GM18511 (cell line): ENCODE measurements at regions not wholly inside any gene's neighbourhood (a gene's known extent, or its start where the extent isn't known, plus 50 kb on each side); places are given as distances from the start of the nearest gene placed in this dataset.

Experiments
- ATAC-seq: cut with Tn5 transposase; IDR thresholded peaks from one replicate; pipeline ENCODE4 v1.9.1; 2021; ENCODE audit warnings: mild to moderate bottlenecking, moderate library complexity; ENCODE audit not compliant: unreplicated experiment

DNA sequence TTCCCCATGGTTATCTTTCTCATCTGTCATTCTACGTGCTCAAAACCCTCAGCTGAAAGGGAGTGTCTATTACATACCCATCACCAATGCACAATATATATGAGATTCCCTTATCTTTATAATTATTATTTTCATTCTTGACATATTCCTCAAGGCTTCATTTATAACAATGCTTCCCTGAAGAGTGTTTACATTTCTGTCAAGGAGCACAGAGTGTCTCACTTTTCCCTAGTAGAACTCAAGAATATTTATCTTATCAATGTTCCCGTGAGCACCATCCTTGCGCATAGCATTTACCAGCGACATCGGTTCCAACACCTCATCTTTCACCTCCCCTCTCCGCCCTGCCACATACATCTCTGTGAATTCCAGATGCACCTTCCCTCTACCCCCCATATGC is 250.6 kb downstream of the PLA2G4A start:
- no peak for ATAC-seq

DNA sequence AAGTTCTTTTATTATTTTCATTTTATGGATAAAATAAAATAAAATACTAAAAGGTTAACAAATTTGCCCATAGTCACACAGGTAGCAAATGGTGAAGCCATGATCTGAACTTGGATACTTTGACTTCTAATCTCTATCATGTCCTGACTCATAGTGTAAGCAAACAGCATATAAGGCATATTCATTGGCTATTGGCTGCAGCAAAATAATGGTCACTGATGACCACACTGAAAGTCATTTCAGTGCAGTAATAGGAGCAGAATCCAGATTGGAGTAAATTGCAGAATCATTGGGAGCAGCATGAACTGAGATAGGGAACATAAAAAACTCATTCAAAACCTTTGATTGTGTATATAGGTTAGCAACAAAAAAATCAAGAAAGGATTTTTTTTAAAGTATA is 262.9 kb downstream of the PLA2G4A start:
- no peak for ATAC-seq

- no peak for ATAC-seq
Measured at GRCh38 chr1:187092104-187092503, 263.4 kb downstream of the PLA2G4A start.

DNA sequence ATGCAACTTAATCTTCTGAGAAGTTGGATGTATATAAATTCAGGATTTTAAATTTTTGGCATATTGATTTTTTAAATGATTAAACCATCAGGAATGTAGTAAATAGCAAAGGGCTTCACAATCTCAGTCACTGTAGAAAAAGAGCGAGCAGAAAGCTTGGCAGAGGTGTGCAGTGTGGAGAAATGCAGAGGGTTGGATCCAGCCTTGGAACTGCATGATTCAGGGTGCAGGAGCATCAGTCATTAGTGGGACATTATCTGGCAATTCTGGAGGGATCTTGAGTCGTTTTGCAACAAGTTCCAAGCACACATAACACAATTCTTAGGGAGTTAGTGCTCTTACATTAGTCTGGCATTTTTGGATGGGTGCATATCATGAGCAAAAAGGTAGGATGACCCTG is 267.9 kb downstream of the PLA2G4A start:
- ATAC-seq: no peak

DNA sequence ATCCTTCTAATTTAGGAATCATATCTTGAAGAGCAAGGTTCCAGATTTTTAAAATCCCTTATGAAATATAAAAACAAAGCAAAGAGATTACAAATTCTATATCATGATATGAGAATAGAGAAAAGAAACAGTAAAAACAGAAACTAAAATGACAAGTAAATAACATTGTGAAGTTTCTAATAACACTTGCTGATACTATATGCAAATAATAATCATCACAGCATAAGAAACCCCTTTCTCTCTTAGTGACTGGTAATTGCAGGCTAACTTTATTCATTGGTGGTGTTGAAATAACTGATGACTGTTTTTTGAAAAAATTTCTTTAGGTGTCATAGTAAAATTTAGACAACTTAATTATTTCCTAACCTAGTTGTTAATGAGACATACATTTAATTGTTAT is 281.6 kb downstream of the PLA2G4A start:
- ATAC-seq: no peak

DNA sequence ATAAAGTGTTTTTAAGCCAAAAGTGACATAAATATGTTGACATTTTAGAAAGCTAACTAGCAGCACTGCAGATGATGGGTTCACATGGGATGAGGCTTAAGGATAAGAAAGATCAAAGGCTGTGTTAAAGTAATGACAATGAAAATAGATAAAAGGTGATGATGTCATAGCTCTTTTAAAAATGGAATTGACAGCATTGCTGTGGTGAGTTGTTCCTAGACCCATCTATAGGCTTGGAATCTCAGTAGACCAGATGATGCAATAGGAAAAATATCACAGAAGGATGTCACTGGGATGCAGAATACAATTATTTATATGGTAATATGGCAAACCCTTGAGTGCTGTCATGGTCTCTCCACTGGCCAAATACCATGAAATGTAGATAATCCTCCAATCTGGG is 286.0 kb downstream of the PLA2G4A start:
- no peak for ATAC-seq

DNA sequence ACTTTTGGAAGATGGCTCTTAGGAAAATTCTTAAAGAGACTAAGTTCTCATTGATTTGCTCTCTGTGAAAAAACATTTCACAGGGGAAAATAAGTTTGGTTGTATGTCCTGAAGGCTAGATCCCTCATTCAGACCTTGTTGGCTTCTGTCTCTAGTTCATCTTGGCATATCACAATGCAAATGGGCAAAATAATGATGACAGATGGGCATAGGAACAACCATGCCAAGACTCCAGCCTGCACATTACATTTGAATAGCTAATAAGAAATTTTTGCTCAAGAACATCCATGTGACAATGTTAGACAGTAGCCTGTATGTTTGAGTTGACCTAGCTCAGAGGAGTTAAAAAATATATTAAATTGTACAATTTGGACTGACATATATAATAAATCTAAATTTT is 292.9 kb downstream of the PLA2G4A start:
- ATAC-seq: no peak

DNA sequence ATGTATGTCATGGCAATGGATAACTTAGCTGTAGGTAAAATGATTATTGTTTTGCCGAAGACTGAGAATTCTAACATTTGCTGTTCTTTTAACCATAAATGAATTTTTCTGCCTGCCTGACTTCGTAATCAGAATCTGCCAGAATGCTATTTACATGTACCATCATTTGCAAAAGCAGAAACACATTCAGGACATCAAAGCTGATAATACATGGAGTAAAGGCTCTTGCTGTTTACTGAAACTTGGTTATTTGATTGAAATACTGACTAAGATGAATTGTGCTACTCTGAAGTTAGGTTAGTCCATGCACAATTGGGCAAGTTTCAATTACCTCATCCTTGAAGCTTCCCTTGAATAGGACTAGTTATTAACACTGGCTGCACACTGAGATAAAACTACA is 293.8 kb downstream of the PLA2G4A start:
- no peak for ATAC-seq

- ATAC-seq: no peak
Measured at GRCh38 chr1:187129132-187129531, 300.4 kb downstream of the PLA2G4A start.

DNA sequence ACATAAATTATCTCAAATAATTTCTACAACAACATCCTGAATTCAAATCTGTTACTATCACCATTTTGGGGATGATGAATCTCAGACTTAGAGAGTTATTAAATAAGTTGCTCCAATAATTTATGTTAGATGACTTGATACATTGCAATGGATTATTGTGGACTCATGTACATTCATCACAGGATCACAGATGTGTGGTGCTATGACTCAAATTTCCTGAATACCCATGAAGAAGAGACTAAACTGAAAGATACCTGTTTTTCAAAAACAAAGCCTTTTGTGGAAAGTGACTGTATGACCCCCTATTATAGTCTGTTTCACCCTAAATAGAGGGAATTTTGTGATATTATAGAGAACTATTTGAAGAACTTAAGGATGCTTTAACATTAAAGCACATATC is 315.0 kb downstream of the PLA2G4A start:
- no peak for ATAC-seq

- ATAC-seq: no peak
Measured at GRCh38 chr1:187146388-187146787, 317.6 kb downstream of the PLA2G4A start.

- ATAC-seq: no peak
Measured at GRCh38 chr1:187151555-187151954, 322.8 kb downstream of the PLA2G4A start.

GRCh38 chr1:187153047-187153446 is 324.3 kb downstream of the PLA2G4A start:
- ATAC-seq: no peak

GRCh38 chr1:187157115-187157514 is 328.4 kb downstream of the PLA2G4A start:
- no peak for ATAC-seq

DNA sequence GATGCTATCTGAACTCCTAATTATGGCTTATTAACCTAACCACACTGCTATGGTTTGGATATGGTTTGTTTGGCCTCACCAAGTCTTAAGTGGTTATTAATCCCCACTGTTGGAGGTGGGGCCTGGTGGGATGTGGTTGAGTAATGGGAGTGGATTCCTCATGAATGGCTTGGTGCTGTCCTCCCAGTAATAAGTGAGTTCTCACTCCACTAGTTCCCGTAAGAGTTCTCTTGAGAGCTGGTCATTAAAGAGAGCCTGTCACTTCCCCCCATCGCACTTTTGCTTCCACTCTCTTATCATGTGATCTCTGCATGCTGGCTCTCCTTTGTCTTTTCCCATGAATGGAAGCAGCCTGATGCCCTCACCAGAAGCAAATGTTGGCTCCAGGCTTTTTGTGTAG is 328.8 kb downstream of the PLA2G4A start:
- no peak for ATAC-seq

DNA sequence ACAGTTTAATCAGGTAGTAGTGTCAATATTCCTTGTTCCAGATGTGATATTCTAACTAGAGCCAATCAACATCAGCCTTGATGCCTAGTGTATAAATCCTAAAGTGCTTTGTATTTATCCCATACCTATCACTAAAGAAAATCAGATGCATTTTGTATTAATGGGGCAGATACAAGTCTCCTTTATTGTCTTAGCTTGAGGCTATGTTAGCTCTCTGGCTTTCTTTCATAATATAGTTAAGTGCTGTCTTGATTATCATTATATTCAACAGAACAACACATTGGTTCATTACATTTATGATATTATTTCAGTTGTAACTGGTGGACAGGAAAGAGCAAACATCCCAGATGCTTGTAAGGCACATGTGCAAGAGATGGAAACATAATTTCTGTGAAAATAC is 338.8 kb downstream of the PLA2G4A start:
- no peak for ATAC-seq

DNA sequence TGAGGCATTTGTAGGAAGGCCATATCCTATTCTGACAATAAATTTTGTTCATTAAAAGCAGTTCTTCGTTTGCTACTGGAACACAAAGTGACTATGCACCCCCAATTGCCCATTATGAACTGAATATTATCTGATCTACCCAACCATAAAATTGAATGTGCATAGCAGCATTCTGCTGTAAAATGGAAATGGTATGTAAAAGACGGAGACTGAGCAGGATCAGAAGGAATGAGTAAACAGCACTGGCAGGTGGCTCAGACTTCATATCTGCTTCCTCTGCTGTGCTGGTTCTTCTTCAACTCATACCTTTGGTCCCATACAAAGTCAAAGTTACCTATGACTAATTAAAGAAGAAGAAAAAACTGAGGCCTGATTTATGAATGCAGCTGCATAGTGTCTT is 339.5 kb downstream of the PLA2G4A start:
- no peak for ATAC-seq

DNA sequence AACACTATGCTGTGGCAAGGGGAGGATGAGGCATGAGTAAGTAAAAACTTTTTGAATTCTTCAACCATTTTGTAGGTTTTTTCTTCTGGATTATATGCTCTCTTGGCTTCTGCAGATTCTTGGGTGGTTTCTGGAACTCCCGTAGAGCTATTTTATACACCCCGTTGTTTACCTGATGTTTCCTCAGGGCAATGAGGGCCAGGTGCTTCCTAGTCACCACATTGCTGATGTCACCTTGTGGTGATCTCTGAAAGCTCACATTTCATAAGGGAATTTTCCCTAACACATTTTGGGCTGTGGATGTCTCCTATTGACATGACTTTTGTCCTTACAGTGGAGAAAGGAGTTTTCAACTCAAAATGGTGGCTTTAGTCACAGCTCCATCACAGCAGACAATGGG is 356.6 kb downstream of the PLA2G4A start:
- no peak for ATAC-seq

GRCh38 chr1:187197685-187198084 is 368.9 kb downstream of the PLA2G4A start:
- no peak for ATAC-seq

GRCh38 chr1:187203257-187203656 is 374.5 kb downstream of the PLA2G4A start:
- ATAC-seq: no peak

- ATAC-seq: no peak
Measured at GRCh38 chr1:187212377-187212776, 383.6 kb downstream of the PLA2G4A start.

GRCh38 chr1:187226396-187226795 is 397.6 kb downstream of the PLA2G4A start:
- ATAC-seq: no peak

GRCh38 chr1:187228790-187229189 is 400.0 kb downstream of the PLA2G4A start:
- no peak for ATAC-seq

DNA sequence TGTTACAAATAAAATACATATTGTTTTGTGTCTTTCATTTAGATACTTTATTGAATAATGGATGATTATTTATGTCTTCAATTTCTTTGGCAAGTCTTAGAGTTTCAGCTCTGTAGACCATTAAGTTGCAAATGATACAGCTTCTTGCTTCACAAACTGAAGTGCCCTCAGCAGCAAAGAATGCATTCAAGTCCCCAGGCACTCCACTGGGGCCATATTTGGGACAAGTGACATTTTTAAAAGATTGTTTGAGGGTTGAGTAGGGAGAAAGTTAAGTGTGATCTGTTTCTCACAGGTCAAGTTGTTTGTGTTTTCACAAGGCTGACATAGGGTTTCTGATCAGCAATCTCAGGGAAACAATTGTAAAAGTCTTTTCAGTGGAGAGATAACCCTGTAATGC is 400.7 kb downstream of the PLA2G4A start:
- ATAC-seq: no peak
